ENCODE measurements at regions not wholly inside any gene's neighbourhood (a gene's known extent, or its start where the extent isn't known, plus 50 kb on each side); places are given as distances from the start of the nearest gene placed in this dataset.
"Not testable (repeated sequence)": the region's sequence is repeated elsewhere in the genome, so short reads cannot be mapped to it uniquely, and the experiment has no call there.

DNA sequence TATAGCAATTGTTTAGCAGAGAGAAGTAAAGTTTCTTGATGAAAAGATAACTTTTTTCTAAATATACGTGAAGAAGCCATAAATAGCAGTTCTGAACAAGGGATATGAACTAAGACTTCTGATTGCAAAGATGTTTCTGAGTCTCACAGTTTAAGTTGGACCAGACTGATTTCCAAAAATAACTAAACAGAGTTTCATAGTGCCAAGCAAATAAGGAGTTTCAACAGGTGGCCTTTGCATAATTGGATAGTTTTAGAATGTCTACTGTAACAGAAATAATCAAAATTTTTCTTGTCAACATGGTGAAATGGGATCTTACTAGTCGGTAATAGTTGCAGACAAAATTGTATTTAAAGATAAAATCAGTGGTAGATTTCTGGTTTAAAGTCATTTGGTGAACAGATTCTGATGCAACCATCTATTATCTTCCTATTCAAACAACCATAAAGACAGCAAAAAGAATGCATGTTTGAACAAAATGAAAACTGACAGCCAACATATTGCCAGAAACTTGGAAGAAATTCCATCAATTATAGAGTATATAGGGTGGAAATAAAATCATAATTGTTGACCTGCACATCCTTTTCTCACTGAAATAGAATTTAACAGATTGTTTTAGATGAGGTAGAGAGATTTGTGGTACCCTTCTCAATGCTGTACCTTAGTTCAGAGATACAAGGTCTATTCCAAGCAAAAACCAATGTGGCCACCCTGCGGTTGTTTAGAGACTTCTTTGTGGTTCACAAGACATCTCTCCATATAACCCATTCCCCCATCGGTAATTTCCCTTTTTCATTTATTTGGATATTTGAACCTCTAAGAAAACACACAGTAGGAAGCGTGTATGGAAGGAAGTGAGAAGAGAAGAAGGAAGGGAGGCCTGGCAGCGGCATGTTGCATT, 275.3 kb downstream of the COG6 start:
- H3K27me3 ChIP-seq = no peaks in the 10 kb centered on the region
- no peak overlapping the region for H3K4me3 ChIP-seq
- TF ChIP-seq, protein P1, sequence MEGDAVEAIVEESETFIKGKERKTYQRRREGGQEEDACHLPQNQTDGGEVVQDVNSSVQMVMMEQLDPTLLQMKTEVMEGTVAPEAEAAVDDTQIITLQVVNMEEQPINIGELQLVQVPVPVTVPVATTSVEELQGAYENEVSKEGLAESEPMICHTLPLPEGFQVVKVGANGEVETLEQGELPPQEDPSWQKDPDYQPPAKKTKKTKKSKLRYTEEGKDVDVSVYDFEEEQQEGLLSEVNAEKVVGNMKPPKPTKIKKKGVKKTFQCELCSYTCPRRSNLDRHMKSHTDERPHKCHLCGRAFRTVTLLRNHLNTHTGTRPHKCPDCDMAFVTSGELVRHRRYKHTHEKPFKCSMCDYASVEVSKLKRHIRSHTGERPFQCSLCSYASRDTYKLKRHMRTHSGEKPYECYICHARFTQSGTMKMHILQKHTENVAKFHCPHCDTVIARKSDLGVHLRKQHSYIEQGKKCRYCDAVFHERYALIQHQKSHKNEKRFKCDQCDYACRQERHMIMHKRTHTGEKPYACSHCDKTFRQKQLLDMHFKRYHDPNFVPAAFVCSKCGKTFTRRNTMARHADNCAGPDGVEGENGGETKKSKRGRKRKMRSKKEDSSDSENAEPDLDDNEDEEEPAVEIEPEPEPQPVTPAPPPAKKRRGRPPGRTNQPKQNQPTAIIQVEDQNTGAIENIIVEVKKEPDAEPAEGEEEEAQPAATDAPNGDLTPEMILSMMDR (IDR thresholded peaks at IDR 0.05) = no peak
- TF ChIP-seq POLR2A (IDR thresholded peaks at IDR 0.05) = no peak
- H3K27ac ChIP-seq = no peak overlapping the region
- no peaks in the 10 kb centered on the region for H3K36me3 ChIP-seq
- H3K9me3 ChIP-seq = no peaks in the 10 kb centered on the region
- no peak for DNase-seq
- no peaks in the 10 kb centered on the region for H3K4me1 ChIP-seq

DNA sequence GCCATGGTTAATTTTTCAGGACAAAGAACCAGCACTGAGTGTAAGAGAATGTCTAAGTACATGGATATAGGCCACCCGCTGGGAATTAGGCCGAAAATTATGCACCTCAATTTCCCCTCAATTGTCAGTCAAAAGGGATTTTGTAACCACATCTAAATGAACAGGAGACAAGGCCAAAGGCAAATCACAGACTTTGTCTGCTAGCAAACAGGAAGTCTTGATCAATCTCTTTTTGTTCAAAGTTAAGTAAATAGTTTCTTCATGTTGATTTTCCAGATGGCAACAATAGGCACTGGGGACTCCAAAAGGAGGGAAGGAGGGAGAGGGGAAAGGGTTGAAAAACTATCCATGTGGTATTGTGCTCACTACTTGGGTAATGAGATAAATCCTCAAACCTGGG, 276.0 kb downstream of the COG6 start:
- Histone ChIP-seq H3K9me3 (no peaks in the 10 kb centered on the region), H3K4me1 (no peaks in the 10 kb centered on the region), H3K27me3 (no peaks in the 10 kb centered on the region), H3K4me3 (no peak overlapping the region), H3K36me3 (no peaks in the 10 kb centered on the region), H3K27ac (no peak overlapping the region)
- TF ChIP-seq, protein P1 (IDR thresholded peaks at IDR 0.05) = no peak
- no peak for TF ChIP-seq POLR2A (IDR thresholded peaks at IDR 0.05)
- no peak for DNase-seq

DNA sequence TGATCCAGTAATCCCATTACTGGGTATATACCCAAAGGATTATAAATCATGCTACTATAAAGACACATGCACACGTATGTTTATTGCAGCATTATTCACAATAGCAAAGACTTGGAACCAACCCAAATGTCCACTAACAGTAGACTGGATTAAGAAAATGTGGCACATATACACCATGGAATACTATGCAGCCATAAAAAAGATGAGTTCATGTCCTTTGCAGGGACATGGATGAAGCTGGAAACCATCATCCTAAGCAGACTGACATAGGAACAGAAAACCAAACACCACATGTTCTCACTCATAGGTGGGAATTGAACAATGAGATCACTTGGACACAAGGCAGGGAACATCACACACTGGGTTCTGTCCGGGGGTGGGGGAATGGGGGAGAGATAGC, 277.1 kb downstream of the COG6 start:
- not testable (repeated sequence) for H3K27me3 ChIP-seq, H3K9me3 ChIP-seq, DNase-seq, H3K27ac ChIP-seq, H3K4me3 ChIP-seq, H3K36me3 ChIP-seq, H3K4me1 ChIP-seq

DNA sequence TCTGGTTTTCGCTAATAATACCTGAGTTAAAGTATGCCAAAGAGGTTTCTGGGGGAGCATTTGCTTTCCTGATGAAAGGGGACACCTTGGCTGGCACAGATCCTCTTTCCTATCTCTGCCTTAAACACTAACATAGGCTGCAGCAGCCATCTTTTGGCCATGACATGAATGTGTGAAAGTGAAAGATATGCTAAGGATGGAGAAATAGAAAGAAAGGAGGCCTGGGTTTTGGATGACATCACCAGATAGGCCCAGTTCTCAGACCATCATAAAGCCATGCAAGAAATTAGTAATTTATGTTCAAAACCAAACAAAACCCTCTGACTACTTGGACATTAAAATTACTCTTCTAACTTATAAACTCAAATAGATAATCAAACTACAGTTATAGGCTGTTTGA, 279.7 kb downstream of the COG6 start:
- H3K9me3 ChIP-seq = no peaks in the 10 kb centered on the region
- no peak for TF ChIP-seq POLR2A (IDR thresholded peaks at IDR 0.05)
- TF ChIP-seq, protein P1 (IDR thresholded peaks at IDR 0.05) = no peak
- H3K36me3 ChIP-seq = no peaks in the 10 kb centered on the region
- no peak for DNase-seq
- H3K4me3 ChIP-seq = no peak overlapping the region
- no peaks in the 10 kb centered on the region for H3K27me3 ChIP-seq
- no peaks in the 10 kb centered on the region for H3K4me1 ChIP-seq
- H3K27ac ChIP-seq = no peak overlapping the region

DNA sequence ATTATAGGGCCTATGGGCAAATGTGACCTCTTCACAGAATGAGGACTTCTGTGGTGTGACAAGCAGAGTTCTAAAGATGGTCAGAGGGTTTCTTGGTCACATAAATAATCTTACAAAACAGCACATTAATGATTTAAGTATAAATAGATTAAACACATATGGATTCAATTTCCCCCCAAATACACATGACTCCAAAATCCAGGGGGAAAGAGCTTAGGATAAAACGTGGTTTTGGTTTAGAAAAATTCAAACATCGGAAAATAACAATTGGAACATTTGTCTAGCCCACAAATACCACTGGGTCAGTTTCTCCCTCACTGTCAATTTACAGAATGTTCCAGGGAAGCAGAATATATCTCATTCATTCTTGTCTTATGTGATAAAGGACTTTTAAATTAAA, 283.1 kb downstream of the COG6 start:
- Histone ChIP-seq H3K27ac (no peak overlapping the region), H3K4me1 (no peaks in the 10 kb centered on the region), H3K9me3 (no peaks in the 10 kb centered on the region), H3K4me3 (no peak overlapping the region), H3K36me3 (no peaks in the 10 kb centered on the region), H3K27me3 (no peaks in the 10 kb centered on the region)
- DNase-seq = no peak
- TF ChIP-seq POLR2A (IDR thresholded peaks at IDR 0.05) = no peak
- TF ChIP-seq, protein P1 (IDR thresholded peaks at IDR 0.05) = no peak

DNA sequence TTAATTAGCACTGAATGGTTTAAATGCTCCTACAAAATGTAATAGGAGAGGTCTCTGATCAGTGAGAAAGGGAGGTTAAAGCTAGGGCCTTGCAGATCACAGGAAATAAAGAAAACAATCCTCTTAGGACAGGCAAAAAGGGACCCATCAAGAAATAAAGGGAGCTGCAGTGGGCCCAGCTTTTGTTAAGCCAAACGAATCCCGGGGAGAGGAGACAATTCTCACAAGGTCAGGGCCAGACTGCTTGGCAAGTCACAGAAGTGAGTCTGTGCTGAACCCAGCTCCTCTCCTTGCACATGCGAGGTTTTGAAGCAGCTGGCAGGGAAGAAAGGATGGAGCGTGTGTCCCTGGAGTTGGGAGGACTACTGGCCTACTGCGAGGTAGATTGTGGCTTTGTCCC, 285.8 kb downstream of the COG6 start:
- no peak for TF ChIP-seq POLR2A (IDR thresholded peaks at IDR 0.05)
- TF ChIP-seq, protein P1 (IDR thresholded peaks at IDR 0.05) = no peak
- no peaks in the 10 kb centered on the region for H3K27me3 ChIP-seq
- DNase-seq = no peak
- H3K4me3 ChIP-seq = no peak overlapping the region
- H3K36me3 ChIP-seq = no peaks in the 10 kb centered on the region
- H3K27ac ChIP-seq = no peak overlapping the region
- H3K9me3 ChIP-seq = no peaks in the 10 kb centered on the region
- H3K4me1 ChIP-seq = no peaks in the 10 kb centered on the region

All from Peyer's patch (tissue), 4 donors.